AG04449 (cell line): ENCODE measurements at regions not wholly inside any gene's neighbourhood (a gene's known extent, or its start where the extent isn't known, plus 50 kb on each side); places are given as distances from the start of the nearest gene placed in this dataset.
"Not testable (repeated sequence)": the region's sequence is repeated elsewhere in the genome, so short reads cannot be mapped to it uniquely, and the experiment has no call there.

ENCODE experiments used
- CTCF ChIA-PET: fragments of 350-600 bp; formaldehyde crosslinking; extraction: SDS; loops from one replicate; lab custom pipeline; 2021; ENCODE audit warnings: antibody characterized with exemption; lab: Yijun Ruan, JAX
- POLR2A ChIA-PET: fragments of 400-600, 350-600 bp; formaldehyde crosslinking; extraction: SDS; loops from one replicate; lab custom pipeline; 2020; ENCODE audit warnings: antibody characterized with exemption, inconsistent platforms; lab: Yijun Ruan, JAX
- DNase-seq: peaks from one replicate; pipeline ENCODE4 v3.0.0-alpha.2; 2010; ENCODE audit warnings: low read depth, low spot score
- H3K4me3 ChIP-seq: 2 replicates; pipeline ENCODE4 v1.5.1; 2011; ENCODE audit warnings: low read depth, mild to moderate bottlenecking, control low read depth, low read length
- CTCF ChIP-seq: IDR thresholded peaks from one replicate; pipeline ENCODE4 v1.5.1; 2011; ENCODE audit warnings: mild to moderate bottlenecking, moderate library complexity, low read length, control low read depth, inconsistent platforms; ENCODE audit not compliant: insufficient read depth; ENCODE audit errors: missing control alignments

DNA sequence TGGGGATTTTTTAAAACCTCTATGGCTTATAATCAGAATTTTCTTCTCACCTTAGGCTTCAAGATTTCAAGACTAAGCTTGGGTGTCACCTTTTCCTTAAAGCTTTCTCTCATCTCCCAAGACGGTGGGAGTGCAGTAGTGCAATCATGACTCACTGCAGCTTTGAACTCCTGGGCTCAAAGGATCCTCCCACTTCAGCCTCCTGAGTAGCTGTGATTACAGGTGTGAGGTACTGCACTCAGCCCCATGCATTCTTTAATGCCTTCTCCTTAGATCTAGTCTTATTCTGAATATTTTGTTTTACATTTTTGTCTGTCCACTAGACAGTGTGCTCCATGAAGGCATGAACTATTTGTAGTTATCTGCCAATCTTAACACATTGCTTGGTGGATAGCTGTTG lies 55.7 kb upstream of the FAT3 start:
- CTCF ChIA-PET, result no interaction called here
- TF ChIP-seq CTCF, result no peak
- H3K4me3 ChIP-seq, result no peak overlapping the region
- POLR2A ChIA-PET, result no interaction called here
- no peak for DNase-seq

- H3K4me3 ChIP-seq, result no peak overlapping the region
- no peak for TF ChIP-seq CTCF
- ChIA-PET CTCF (no interaction called here), POLR2A (no interaction called here)
- no peak for DNase-seq
Measured at GRCh38 chr11:92167571-92167970, 57.0 kb upstream of the FAT3 start.

DNA sequence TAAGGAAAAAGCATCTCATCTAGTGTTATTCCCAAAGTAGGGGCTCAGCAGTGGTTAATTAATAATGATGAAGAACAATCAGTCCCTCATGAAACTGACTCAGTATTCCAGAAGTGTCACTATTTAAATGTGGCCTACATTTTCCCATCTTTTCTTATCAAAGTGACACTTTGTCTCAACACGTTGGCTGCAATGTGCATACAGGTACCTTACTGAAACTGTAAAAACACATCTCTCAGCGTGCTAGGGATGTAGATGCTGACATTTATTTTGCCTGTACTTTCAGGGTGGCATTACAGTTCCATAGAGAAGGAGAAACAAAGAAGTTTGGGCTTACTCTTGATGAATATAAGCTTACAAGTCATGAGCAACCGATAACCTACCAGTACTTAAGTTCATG lies 58.3 kb upstream of the FAT3 start:
- no peak overlapping the region for H3K4me3 ChIP-seq
- ChIA-PET POLR2A (no interaction called here), CTCF (no interaction called here)
- no peak for TF ChIP-seq CTCF
- no peak for DNase-seq

DNA sequence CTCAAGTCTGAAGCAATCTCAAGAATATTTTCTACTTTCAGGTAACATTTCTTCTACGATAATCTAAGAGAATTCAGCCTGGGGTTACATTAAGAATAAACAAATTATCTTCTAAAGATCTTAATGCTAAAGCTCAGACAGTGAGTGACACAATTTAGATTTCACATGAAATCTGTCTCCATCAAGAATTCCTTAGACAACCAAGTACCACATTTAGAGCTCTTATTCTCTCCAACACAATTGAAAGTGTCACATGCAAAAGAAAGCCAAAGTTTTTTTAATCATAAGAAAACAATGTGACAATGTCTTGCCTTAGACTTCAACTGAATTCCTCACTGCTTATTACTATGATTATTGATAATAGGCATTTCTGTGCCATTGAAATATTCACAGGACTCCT lies 60.7 kb upstream of the FAT3 start:
- CTCF ChIA-PET, result interaction anchor here (1.6 kb wide), 1 partner anchor 13 kb away, joined by 4 read pairs; no protein-coding TSS in a partner anchor

GRCh38 chr11:92162776-92163175 lies 61.8 kb upstream of the FAT3 start:
- DNase-seq, result no peak
- CTCF ChIA-PET, result no interaction called here
- H3K4me3 ChIP-seq, result no peak overlapping the region
- POLR2A ChIA-PET, result no interaction called here
- no peak for TF ChIP-seq CTCF

More for the DNA sequence above, 60.7 kb upstream of the FAT3 start:
- POLR2A ChIA-PET, result no interaction called here
- DNase-seq, result no peak
- H3K4me3 ChIP-seq, result no peak overlapping the region
- no peak for TF ChIP-seq CTCF

DNA sequence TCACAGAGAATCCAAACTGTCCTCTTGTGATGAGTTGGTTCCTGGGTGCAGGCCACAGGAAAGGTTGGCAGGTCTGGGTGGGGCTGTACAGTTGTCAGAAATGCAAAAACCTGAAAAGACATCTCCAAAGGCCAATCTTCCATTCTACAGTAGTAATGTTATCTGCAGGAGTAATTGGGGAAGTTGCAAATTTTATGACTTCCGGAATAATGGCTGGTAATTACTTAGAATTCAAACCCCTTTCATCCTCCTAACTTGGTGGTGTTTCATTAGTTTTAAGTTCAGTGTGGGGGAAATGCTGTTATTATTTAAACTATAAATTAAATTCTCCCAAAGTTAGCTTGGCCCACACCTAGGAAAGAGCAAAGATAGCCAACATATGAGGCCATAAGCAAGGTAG lies 64.7 kb upstream of the FAT3 start:
- H3K4me3 ChIP-seq, result no peak overlapping the region
- no peak for TF ChIP-seq CTCF
- ChIA-PET POLR2A (no interaction called here), CTCF (no interaction called here)
- DNase-seq, result no peak

DNA sequence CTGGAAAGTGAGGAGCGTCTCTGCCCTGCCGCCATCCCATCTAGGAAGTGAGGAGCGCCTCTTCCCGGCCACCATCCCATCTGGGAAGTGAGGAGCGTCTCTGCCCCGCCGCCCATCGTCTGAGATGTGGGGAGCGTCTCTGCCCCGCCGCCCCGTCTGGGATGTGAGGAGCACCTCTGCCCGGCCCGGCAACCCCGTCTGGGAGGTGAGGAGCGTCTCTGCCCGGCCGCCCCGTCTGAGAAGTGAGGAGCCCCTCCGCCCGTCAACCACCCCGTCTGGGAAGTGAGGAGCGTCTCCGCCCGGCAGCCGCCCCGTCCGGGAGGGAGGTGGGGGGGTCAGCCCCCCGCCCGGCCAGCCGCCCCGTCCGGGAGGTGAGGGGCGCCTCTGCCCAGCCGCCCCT lies 67.2 kb upstream of the FAT3 start:
- POLR2A ChIA-PET, CTCF ChIA-PET, DNase-seq, H3K4me3 ChIP-seq: not testable (repeated sequence)
